ENCODE measurements at regions not wholly inside any gene's neighbourhood (a gene's known extent, or its start where the extent isn't known, plus 50 kb on each side); places are given as distances from the start of the nearest gene placed in this dataset.

DNA sequence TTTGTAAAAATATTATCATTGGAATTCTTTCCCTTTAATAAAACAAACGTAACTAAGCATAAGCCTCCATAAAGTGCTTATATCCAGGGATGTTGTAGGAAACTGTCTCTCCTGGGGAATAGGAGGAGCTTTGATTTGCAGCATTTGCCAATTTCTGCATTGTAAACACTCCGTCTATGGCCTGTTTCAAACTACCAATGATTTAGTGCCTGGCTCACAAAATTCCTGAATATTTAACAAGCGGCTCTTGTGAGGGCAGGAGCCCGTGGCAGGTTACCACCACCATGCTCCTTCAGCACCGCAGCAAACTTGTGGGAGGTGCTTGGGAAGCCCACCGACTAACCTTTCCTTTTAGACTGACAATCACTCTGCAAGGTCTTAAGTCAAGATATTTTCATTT lies 520.3 kb downstream of the SOX11 start:
- no peak overlapping the region for H3T11ph ChIP-seq (ENCODE audit: low read length)
- H3K4ac ChIP-seq (ENCODE audit: low read depth, low read length) = no peak overlapping the region
- TF ChIP-seq, protein P1, sequence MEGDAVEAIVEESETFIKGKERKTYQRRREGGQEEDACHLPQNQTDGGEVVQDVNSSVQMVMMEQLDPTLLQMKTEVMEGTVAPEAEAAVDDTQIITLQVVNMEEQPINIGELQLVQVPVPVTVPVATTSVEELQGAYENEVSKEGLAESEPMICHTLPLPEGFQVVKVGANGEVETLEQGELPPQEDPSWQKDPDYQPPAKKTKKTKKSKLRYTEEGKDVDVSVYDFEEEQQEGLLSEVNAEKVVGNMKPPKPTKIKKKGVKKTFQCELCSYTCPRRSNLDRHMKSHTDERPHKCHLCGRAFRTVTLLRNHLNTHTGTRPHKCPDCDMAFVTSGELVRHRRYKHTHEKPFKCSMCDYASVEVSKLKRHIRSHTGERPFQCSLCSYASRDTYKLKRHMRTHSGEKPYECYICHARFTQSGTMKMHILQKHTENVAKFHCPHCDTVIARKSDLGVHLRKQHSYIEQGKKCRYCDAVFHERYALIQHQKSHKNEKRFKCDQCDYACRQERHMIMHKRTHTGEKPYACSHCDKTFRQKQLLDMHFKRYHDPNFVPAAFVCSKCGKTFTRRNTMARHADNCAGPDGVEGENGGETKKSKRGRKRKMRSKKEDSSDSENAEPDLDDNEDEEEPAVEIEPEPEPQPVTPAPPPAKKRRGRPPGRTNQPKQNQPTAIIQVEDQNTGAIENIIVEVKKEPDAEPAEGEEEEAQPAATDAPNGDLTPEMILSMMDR (conservative IDR thresholded peaks at IDR 0.05) = no peak
- H4K8ac ChIP-seq (replicated peaks; ENCODE audit: insufficient read length, low read depth, low read length) = no peak overlapping the region
- no peak overlapping the region for H2BK20ac ChIP-seq (ENCODE audit: low read depth, low read length, poor library complexity, severe bottlenecking)
- H3K23me2 ChIP-seq (ENCODE audit: insufficient read length, low read depth, low read length, poor library complexity, severe bottlenecking) = no peaks in the 10 kb centered on the region
- H3K27ac ChIP-seq (ENCODE audit: insufficient read length, low read depth, low read length) = no peak overlapping the region
- H2BK15ac ChIP-seq (ENCODE audit: low read depth, low read length) = no peak overlapping the region
- H3K23ac ChIP-seq (ENCODE audit: insufficient read length, low read depth, low read length) = no peak overlapping the region
- no peak overlapping the region for H3K56ac ChIP-seq (ENCODE audit: insufficient read length, low read depth, low read length)
- H3K9me3 Mint-ChIP-seq = no peaks in the 10 kb centered on the region; a peak in 1 of 5 replicates
- no peak overlapping the region for H4K91ac ChIP-seq (ENCODE audit: insufficient read length, low read depth, low read length)
- no peaks in the 10 kb centered on the region for H4K20me1 ChIP-seq (ENCODE audit: control insufficient read depth, insufficient read depth, insufficient read length)
- WGBS (ENCODE audit: extremely low coverage, insufficient read length, low lambda C conversion rate) = no CpG with 5 or more reads among the region's 6 CpGs
- no peaks in the 10 kb centered on the region for H3K4me1 ChIP-seq (ENCODE audit: insufficient read depth, low read length)
- H3K27me3 ChIP-seq (ENCODE audit: insufficient read depth, low read length) = no peaks in the 10 kb centered on the region
- H2BK12ac ChIP-seq (ENCODE audit: insufficient read length, low read depth, low read length) = no peak overlapping the region
- no peak overlapping the region for H3K27ac Mint-ChIP-seq
- no peak overlapping the region for H2BK5ac ChIP-seq (ENCODE audit: insufficient read length, low read length)
- no peak overlapping the region for H2BK120ac ChIP-seq (ENCODE audit: low read depth, low read length, poor library complexity, severe bottlenecking)
- H3K79me1 ChIP-seq (ENCODE audit: insufficient read depth, low read depth, low read length, poor library complexity, severe bottlenecking) = no peaks in the 10 kb centered on the region
- H4K5ac ChIP-seq (ENCODE audit: insufficient read length, low read depth, low read length) = no peak overlapping the region
- no peak overlapping the region for H3K14ac ChIP-seq (ENCODE audit: insufficient read depth, low read length)
- no peak overlapping the region for H3K4me2 ChIP-seq (ENCODE audit: insufficient read depth, insufficient read length, low read length)
- no peak overlapping the region for H3K9ac ChIP-seq (ENCODE audit: extremely low read depth, insufficient read length, low read length)
- H3K4me1 Mint-ChIP-seq = no peaks in the 10 kb centered on the region; a peak in 1 of 4 replicates
- H2AFZ ChIP-seq (ENCODE audit: low read length) = no peak overlapping the region
- no peaks in the 10 kb centered on the region; the same call in 1 of the 2 replicates for H3K27me3 Mint-ChIP-seq (ENCODE audit: low read depth)
- no peaks in the 10 kb centered on the region for H3K79me2 ChIP-seq (ENCODE audit: insufficient read depth, low read length)
- H2AK5ac ChIP-seq (ENCODE audit: insufficient read length, low read length) = no peak overlapping the region
- no peak overlapping the region for H3K18ac ChIP-seq (ENCODE audit: insufficient read length, low read depth, low read length)
- no peak for DNase-seq
- no peaks in the 10 kb centered on the region for H3K9me3 ChIP-seq (ENCODE audit: control insufficient read depth, low read depth, low read length)
- H3K36me3 Mint-ChIP-seq (ENCODE audit: insufficient read depth in 1 of 3, low read depth in 3 of 3) = no peaks in the 10 kb centered on the region; a peak in 1 of 7 replicates
- H3K4me3 Mint-ChIP-seq = no peak overlapping the region

All from H9 (cell line).